Transverse colon (tissue), 4 donors: ENCODE measurements at regions not wholly inside any gene's neighbourhood (a gene's known extent, or its start where the extent isn't known, plus 50 kb on each side); places are given as distances from the start of the nearest gene placed in this dataset.

Experiments used
- DNase-seq: peaks from one replicate; pipeline ENCODE4 v3.0.0-alpha.2; 2019
- H3K27ac ChIP-seq, 4 donors: fragments of 200-600 bp; sonication (generic); 2 replicates each; pipeline ENCODE4 v1.5.1; 2016 to 2018; ENCODE audit warnings: inconsistent platforms in 4 of 4
- H3K27me3 ChIP-seq: fragments of 200-600 bp; sonication (generic); 2 replicates; pipeline ENCODE4 v1.5.1; 2017; ENCODE audit warnings: inconsistent platforms
- H3K36me3 ChIP-seq, 4 donors: fragments of 200-600 bp; sonication (generic); 2 replicates each; pipeline ENCODE4 v1.5.1; 2017 to 2019; ENCODE audit warnings: inconsistent platforms in 4 of 4
- H3K4me1 ChIP-seq, 4 donors: fragments of 200-600 bp; sonication (generic); 2 replicates each; pipeline ENCODE4 v1.5.1; 2017 to 2020; ENCODE audit warnings: inconsistent platforms in 4 of 4
- H3K4me3 ChIP-seq, 4 donors: fragments of 200-600 bp; sonication (generic); 1 replicate in 1 of 4; 2 replicates in 3 of 4; pipeline versions ENCODE4 v1.5.1 to v1.6.1; 2017 to 2019; ENCODE audit warnings: inconsistent platforms in 4 of 4
- H3K9me3 ChIP-seq, 2 donors: fragments of 200-600 bp; sonication (generic); 2 replicates each; pipeline ENCODE4 v1.5.1; 2017 to 2019; ENCODE audit warnings: inconsistent platforms in 2 of 2
- CTCF ChIP-seq, 5 experiments: fragments of 200-600 bp in 3 of 5; fragments of 450-650 bp in 2 of 5; sonication (generic) in 3 of 5; IDR thresholded peaks; 1 replicate in 2 of 5; 2 replicates in 3 of 5; pipeline ENCODE4 v1.5.1; 2016 to 2017; ENCODE audit warnings: antibody characterized with exemption in 5 of 5, inconsistent platforms in 3 of 5, mild to moderate bottlenecking in 2 of 5, moderate library complexity in 1 of 5
- EP300 ChIP-seq: sonication (generic); formaldehyde crosslinking; IDR thresholded peaks from one replicate; pipeline ENCODE4 v1.6.1; 2017; ENCODE audit warnings: antibody characterized with exemption, low read depth
- POLR2A ChIP-seq: fragments of 450-650 bp; IDR thresholded peaks from one replicate; pipeline ENCODE4 v1.6.1; 2016; ENCODE audit warnings: antibody characterized with exemption, mild to moderate bottlenecking, moderate library complexity
- POLR2AphosphoS5 ChIP-seq, 3 donors: sonication (generic); formaldehyde crosslinking; IDR thresholded peaks; one replicate each; pipeline ENCODE4 v1.6.1; 2016; ENCODE audit warnings: antibody characterized with exemption in 3 of 3
- WGBS, 2 donors: methylation state at CpG; one replicate each; pipeline ENCODE4 v1.1.5; 2018; ENCODE audit warnings: low coverage in 1 of 2; 5-methylcytosine and 5-hydroxymethylcytosine counted together
- in situ Hi-C, 4 donors: fragments of 200-750 bp; cut with MboI; loops; one replicate each; pipeline versions ENCODE4 v1.15.0 to v1.15.1; 2017; ENCODE audit warnings: low sequenced_read_pairs in 3 of 4, low pct_ligation_motif_present in 1 of 4, low pct_unique_long_range_greater_than_20kb in 1 of 4
- intact Hi-C: fragments of 100-400 bp; cut with DNase I; formaldehyde crosslinking; loops from one replicate; pipeline ENCODE4 v1.15.1; 2023; ENCODE audit warnings: low total_unique reads

DNA sequence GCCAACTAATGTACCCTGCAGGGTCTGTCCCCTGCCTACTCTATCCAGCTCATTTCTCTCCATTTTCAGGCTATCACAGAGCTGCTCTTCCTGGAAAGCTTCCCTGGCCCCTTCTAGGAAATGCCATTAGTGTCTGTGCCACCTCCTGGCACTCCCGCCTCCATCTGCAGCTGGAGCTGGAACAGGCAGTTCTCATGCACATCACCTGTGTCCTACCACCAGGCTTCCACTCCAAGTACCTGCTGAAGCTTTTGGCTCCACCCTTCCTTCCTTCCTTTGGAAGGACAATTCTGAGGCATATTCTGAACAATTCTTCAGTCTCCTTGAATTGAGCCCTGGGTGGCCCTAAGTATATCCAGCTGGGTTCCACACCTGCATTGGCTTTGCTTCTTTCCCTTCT is 156.2 kb upstream of the ZNF618 start:
- TF ChIP-seq EP300, result no peak
- TF ChIP-seq CTCF (IDR thresholded peaks at IDR 0.05), result no peak
- no peak for TF ChIP-seq POLR2AphosphoS5 (IDR thresholded peaks at IDR 0.05)
- no peak for TF ChIP-seq POLR2A
- no peak for DNase-seq
- 67 to 100% methylated on average over 1 of the region's 1 CpG for WGBS, 2 donors

GRCh38 chr9:113720495-113720894 is 155.6 kb upstream of the ZNF618 start:
- Histone ChIP-seq H3K4me3 (no peak overlapping the region), H3K27ac (no peak overlapping the region), H3K36me3 (no peaks in the 10 kb centered on the region), H3K9me3 (no peaks in the 10 kb centered on the region), H3K4me1 (no peaks in the 10 kb centered on the region), H3K27me3 (no peaks in the 10 kb centered on the region)
- in situ Hi-C loops, result no loop called here
- 39 to 54% methylated on average over 2 to 4 of the region's 4 CpGs for WGBS, 2 donors
- TF ChIP-seq POLR2A (no peak), CTCF (IDR thresholded peaks at IDR 0.05) (no peak), POLR2AphosphoS5 (IDR thresholded peaks at IDR 0.05) (no peak), EP300 (no peak)
- intact Hi-C loops, result no loop called here
- no peak for DNase-seq

More for the DNA sequence above, 156.2 kb upstream of the ZNF618 start:
- Histone ChIP-seq H3K27ac (no peak overlapping the region), H3K4me3 (no peak overlapping the region), H3K9me3 (no peaks in the 10 kb centered on the region), H3K27me3 (no peaks in the 10 kb centered on the region), H3K4me1 (no peaks in the 10 kb centered on the region), H3K36me3 (no peaks in the 10 kb centered on the region)
- in situ Hi-C loops, result no loop called here
- intact Hi-C loops, result no loop called here

DNA sequence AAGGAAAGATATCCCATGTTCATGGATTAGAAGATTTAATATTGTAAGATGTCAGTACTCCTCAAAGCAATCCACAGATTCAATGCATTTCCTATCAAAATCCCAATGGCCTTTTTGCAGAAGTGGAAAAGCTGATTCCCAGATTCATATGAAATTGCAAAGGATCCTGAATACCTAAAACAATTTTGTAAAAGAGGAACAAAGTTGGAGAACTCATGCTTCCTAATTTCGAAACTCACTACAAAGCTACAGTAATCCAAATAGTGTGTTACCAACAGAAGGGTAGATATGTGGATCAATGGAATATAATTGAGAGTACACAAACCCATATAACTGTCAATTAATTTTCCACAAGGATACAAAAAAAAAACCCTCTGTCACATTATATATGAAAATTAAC is 154.3 kb upstream of the ZNF618 start:
- Histone ChIP-seq H3K4me1 (no peaks in the 10 kb centered on the region), H3K36me3 (no peaks in the 10 kb centered on the region), H3K27me3 (no peaks in the 10 kb centered on the region), H3K4me3 (no peak overlapping the region), H3K9me3 (no peaks in the 10 kb centered on the region), H3K27ac (no peak overlapping the region)
- intact Hi-C loops, result no loop called here
- no peak for DNase-seq
- WGBS, 2 donors, result 82 to 90% methylated on average over 1 of the region's 1 CpG
- in situ Hi-C loops, result no loop called here
- no peak for TF ChIP-seq POLR2A

GRCh38 chr9:113724202-113724601 is 151.9 kb upstream of the ZNF618 start:
- WGBS, 2 donors, result 73 to 90% methylated on average over 3 to 6 of the region's 6 CpGs
- Histone ChIP-seq H3K27ac (no peak overlapping the region), H3K36me3 (no peaks in the 10 kb centered on the region), H3K4me1 (no peaks in the 10 kb centered on the region), H3K9me3 (peaks cover 0 to 6% of the 10 kb centered on the region in 2 donors), H3K4me3 (no peak overlapping the region), H3K27me3 (no peaks in the 10 kb centered on the region)
- no peak for DNase-seq
- in situ Hi-C loops (no loop called here), intact Hi-C loops (no loop called here)
- no peak for TF ChIP-seq EP300
- no peak for TF ChIP-seq CTCF (IDR thresholded peaks at IDR 0.05)
- no peak for TF ChIP-seq POLR2AphosphoS5 (IDR thresholded peaks at IDR 0.05)
- TF ChIP-seq POLR2A, result no peak

DNA sequence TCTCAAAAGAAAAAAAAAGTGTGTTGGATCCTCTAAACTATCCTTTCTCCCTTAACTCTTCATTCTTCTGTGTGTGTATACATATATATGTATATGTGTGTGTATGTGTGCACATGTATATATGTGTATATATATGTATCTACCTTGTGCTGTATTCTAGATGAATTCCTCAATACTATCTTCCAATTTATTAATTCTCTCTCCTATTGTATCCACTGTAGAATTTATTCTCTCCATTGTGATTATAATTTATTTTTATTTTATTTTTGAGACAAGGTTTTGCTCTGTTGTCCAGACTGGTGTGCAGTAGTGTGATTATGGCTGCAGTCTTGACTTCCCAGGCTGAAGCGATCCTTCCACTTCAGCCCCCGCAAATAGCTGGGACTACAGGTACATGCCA is 147.1 kb upstream of the ZNF618 start:
- no peaks in the 10 kb centered on the region for H3K27me3 ChIP-seq
- TF ChIP-seq POLR2A, result no peak
- 95 to 100% methylated on average over 1 to 2 of the region's 2 CpGs for WGBS, 2 donors
- peaks cover 0 to 10% of the 10 kb centered on the region in 2 donors for H3K9me3 ChIP-seq
- H3K36me3 ChIP-seq, result no peaks in the 10 kb centered on the region
- in situ Hi-C loops (no loop called here), intact Hi-C loops (no loop called here)
- H3K4me3 ChIP-seq, result no peak overlapping the region
- no peak overlapping the region for H3K27ac ChIP-seq
- DNase-seq, result no peak
- H3K4me1 ChIP-seq, result no peaks in the 10 kb centered on the region
